Stimulated activated naive CD4-positive, alpha-beta T cell treated with Interleukin-2 at 50 U/mL for 16 hours (primary cell): ENCODE measurements at regions not wholly inside any gene's neighbourhood (a gene's known extent, or its start where the extent isn't known, plus 50 kb on each side); places are given as distances from the start of the nearest gene placed in this dataset.
"Not testable (repeated sequence)": the region's sequence is repeated elsewhere in the genome, so short reads cannot be mapped to it uniquely, and the experiment has no call there.

Experiments used
- DNase-seq: peaks from one replicate; lab custom pipeline; 2025; lab: John Stamatoyannopoulos, UW

DNA sequence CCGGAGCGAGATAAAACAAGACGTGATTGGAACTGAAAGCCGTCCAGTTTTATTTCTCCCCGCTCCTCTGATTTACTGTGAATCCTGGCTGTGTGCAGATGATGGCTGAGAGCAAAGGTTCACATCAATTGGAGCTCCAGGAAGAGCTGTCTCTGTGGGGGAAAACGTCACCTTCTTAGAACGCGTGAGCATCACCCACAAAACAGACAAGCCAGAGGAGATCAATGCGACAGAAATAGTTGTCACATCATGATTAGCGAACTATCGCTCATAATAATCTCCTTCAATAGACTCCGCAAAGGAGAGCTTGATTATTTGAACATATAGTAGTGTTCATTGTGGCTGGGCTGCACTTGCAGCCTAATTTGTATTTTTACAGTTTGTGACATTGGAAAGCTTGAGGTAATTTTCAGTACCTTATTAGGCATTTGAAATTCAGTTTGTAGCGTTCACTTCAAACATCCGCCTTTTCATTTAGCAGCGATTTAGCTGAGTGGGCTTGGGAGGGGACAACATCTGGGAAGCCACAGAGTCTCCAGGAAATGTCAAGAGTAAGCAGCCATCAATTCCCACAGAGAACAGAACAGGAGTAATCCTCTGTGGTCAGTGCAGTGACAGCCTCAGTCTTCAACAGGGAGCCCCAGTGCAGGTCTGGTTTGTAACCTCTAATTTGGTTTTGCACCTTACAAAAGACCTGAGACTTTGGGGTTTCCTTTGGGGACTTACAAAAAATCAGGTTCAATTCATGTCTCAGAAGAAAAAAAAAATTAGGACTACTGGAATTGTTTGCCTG, 276.8 kb upstream of the PFKP start:
- DNase-seq = no peak

- DNase-seq = no peak
Observed at GRCh38 chr10:2786251-2786650, 281.1 kb upstream of the PFKP start.

DNA sequence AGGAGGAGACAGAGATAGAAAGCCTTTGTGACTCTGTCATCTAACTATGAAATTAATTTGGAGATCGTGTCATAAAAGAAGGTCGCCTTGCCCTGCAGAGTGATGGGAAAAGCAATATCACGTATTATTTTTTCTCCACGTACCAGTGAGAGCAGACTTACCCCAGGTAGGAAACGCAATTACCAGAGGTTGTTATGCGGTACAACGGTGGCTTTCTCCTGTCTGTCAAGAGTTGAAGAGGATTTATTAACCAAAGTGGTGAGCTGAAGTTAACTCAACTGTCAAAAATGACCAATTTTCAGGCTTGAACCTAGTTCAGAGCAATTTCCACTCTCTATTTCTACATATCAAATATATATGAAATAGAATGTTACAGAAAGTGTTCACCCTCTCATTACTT, 282.6 kb upstream of the PFKP start:
- no peak for DNase-seq

- DNase-seq = no peak
Observed at GRCh38 chr10:2782950-2783349, 284.4 kb upstream of the PFKP start.

DNA sequence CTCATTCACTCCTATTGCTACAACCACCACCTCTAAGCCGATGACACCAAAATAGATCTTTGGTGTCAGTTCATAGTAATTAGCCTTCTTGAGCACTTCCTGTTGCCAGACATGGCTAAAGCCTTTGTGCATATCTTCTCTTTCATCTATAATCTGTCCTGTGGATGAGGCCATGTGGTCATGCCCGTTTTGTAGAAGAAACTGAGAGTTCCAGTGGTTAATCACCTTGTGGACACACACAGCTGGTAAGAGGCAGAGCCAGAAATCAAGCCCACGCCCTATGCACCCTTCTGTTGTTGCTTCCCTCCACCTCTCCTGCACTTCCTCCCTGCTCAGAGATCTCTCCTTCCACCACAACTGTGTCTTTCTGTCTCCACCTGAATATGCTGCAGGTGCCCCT, 285.1 kb upstream of the PFKP start:
- DNase-seq = no peak

GRCh38 chr10:2777666-2778355, 289.5 kb upstream of the PFKP start:
- no peak for DNase-seq

DNA sequence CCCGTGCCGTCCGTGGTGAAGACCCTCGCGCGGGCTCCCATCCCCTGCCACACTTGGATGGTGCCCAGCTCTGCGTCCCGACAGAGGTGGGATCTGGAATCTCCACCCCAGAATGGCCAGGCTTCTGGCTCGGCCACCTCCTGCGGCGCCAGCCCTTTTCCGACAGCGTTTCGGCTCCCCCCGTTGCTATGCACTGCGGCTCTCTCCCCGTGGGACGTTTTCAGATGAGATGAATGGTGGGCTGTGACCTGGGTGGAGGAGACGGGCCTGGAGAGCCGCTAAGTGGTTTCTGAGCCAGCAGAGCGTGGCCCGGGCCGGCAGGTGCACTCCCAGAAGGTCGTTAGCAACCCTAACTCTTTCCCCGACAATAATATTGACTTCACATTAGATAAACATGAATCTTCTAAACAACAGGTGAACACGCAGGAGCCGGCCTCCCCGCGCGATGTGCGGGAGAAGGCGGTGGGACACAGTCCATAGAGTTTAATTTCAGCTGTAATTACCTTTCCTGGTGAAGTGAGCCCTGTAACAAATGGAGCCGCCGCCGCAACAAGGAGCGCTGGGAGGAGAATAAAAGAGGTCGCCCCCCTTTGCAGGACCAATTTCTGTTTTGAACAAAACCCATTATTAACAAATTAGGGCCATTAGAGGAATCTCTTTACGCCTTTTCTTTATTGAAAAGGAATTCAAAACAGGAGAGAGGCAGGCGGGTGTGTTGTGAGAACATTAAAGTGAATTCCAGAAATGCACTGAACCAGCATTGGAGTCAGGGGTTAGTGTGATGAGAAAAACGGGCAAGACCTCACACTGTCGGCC, 294.3 kb upstream of the PFKP start:
- no peak for DNase-seq

DNA sequence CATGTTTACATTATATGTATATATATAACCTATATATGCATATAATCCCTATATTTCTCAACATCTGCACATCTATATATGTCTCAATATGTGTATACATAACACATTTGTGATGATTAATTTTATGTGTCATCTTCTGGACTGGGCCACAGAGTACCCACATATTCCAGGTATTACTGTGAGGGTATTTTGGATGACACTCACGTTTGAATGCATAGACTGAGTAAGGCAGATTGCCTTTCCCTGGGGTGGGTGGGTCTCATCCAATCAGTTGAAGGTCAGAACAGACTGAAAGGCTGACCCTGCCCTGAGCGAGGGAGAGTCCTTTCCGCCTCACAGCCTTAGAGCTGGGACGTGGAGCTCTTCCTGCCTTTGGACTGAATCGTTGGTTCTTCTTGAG, 295.2 kb upstream of the PFKP start:
- DNase-seq = no peak

DNA sequence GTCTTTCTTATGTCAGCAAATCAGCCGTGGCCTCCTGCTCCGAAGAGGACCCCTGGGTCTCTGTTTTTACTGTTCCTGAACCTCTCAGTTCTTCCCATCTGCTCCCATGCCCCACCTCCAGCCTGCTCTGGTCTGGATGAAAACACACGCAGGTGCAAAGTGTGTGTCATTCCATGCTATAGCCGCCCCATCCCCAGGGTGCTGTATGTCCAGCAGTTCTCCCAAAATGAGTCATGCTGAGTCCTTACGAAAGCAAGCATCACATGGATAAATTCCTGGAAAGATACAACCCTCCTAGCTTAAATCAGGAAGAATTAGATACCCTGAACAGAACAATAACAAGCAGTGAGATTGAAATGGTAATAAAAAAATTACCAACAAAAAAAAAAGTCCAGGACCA, 300.1 kb upstream of the PFKP start:
- not testable (repeated sequence) for DNase-seq

DNA sequence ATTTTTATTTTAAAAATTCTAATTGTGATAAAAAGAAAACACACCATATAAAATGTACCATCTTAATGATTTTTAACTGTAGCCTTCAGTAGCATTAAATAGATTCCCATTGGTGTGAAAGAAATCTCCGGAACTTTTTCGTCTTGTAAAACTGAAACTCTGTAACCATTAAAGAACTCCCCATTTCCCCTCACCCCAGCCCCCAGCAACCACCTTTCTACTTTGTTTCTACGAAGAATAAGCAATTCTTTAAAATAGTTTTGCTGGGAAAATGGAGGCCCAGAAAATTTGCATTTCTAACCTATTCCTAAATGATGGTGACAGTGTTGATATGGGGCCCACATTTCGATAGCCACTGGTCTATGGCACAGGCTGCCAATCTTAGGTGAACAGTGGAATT, 305.4 kb upstream of the PFKP start:
- no peak for DNase-seq

DNA sequence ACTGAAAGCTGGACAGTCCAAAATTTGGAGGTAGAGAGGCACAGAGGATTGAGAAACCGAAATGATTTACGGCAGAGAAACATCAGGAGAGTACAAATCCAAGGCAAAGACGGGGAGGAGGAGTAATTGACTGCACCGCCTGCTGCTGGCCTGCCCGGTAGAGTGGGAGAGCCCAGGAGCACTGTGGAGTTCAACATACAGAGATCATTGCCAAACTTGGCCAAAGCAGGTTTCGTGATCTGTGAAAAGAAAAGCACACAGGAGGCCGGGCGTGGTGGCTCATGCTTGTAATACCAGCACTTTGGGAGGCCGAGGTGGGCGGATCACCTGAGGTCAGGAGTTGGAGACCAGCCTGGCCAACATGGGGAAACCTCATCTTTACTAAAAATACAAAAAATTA, 306.0 kb upstream of the PFKP start:
- DNase-seq = no peak

DNA sequence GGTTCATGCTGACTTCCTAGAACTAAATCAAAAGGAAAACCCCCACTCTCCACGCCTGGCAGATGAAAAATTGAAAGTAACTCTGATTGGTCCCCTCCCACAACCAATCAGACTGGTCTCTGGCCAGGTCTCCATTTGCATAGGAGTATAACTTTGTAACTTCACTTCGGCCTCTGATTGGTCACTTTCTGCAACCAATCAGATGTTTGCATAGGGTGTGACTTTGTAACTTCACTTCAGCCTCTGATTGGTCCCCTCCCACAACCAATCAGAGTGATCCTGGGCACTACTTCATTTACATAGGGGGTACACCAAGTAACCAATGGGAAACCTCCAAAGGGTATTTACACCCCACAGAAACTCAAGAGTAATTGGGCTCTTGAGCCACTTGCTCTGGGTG, 306.6 kb upstream of the PFKP start:
- DNase-seq = no peak

DNA sequence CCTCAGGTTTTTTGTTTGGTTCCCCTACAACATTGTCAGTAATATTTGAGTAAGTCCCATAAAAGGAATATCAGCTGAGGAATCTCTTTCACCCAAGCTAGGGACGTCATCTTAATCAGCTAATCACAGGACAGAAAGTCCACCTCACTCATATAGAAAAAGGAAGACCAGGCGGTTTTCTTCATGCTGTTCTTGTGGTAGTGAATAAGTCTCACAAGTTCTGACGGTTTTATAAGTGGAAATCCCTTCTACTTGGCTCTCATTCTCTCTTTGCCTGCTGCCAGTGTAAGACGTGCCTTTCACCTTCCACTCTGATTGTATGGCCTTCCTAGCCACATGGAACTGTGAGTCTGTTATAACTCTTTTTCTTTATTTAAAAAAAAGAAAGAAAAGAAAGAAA, 308.1 kb upstream of the PFKP start:
- no peak for DNase-seq

DNA sequence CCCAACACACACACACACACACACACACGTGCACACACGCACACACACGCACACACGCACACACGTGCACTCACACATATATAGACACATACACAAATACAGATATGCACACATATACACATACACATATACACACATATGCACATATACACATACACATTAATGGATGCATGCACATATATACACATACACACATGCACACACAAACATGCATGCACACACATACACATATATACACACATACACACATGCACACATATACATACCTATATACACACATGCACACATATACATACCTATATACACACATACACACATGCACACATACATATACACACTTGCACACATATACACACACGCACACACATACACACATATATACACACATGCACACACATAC, 312.4 kb upstream of the PFKP start:
- DNase-seq = no peak

DNA sequence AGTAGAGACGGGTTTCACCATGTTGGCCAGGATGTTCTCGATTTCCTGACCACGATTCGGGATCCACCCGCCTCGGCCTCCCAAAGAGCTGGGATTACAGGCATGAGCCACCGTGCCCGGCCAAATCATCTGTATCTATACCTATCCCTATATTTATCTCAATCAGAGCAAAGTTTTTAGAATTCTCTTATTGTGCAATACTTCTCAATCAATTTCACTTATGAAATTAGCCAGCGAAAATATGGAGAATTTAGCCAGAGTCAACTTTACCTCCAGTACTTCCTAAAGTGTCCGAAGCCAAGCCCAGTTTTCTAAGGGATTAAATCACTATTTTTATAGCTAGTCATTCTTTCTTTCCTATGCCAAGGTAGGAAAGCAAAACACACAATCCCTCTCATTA, 319.1 kb upstream of the PFKP start:
- no peak for DNase-seq

DNA sequence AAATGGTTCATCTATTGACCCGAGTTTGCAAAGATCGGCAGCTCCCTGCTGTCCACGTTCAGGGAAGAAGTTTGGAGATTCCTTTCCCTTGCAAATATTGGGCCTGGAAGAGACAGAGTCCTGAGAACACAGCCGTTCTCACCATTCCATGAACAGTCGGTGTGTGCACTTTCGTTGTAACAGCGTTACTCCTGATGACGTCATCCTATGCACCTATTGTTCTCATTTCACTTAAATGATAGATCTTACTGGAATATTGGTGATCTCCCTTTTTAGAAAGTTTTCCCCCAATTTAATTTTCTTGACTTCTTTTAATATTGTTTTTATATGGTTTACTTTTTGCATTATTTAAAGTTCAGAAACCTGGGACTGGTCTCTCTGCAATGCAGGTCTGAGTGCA, 320.7 kb upstream of the PFKP start:
- DNase-seq = no peak

- DNase-seq = no peak
Observed at GRCh38 chr10:2745666-2746065, 321.7 kb upstream of the PFKP start.

GRCh38 chr10:2744547-2745200, 322.7 kb upstream of the PFKP start:
- no peak for DNase-seq

DNA sequence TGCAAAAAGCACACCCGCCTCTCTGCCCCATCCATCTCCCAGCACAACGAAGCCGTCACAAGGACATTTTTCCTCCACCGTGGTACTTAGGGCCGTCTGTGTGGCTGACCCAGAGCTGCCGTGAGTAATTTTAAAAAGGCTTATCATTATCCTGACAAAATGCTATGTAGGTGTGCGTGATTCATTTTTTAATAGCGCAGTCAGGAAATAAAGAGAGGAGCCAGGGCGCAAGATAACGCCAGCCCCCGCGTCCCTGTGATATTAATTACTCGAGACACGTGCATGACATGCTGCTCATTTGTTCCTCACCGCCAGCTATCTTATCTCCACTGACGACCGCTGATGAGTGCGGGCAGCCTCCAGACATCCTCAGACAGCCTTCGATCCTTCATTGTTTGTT, 332.7 kb upstream of the PFKP start:
- DNase-seq = no peak

DNA sequence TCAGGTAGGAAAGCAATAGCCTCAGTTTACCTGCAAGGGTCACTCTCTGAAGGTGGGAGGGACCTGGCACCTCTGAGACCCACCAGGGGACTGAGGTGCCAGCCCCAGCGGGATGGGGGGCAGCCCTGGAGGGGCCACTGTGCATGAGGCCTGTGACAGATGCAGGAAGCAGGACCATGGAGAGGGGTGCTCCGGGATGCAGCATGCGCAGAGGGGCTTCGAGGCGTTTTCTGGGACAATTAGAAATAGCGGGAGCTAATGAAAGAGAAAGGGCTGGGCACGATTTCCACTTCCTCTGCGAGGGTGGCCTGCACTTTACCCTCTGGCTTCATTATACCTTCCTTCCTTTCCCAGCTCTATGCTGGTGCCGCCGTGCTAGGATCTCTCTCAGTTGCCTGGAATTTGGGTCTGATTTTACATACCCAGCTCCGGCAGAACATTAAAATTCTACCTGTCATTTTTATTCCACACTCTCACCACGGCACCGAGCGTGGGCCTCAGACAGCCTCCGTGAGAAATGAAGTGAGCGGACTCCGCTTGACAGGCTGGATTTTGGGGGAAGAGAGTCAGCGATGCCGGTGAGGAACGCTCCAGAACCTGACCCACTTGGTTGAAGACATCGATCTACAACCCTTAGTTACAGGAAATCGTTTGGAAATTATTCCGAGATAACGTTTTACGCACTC, 333.9 kb upstream of the PFKP start:
- no peak for DNase-seq

- no peak for DNase-seq
Observed at GRCh38 chr10:2731940-2732339, 335.4 kb upstream of the PFKP start.

DNA sequence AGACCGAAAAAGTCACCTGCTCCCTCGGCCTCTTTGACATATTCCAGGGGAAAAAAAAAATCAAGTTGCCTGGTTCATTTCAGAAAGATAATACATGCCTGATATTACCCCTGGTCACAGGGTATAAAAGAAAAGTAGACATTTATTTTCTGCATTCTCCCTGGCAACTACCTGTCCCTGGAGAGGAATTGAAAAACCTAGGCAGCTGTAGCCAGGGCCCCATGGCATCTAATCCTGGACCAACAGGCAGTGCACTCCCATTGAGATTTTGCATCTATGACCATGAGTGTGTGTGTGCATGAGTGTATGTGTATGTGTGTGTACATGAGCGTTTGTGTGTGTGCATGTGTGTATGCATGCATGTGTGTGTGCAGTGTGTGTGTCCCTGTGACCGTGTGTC, 338.2 kb upstream of the PFKP start:
- no peak for DNase-seq
